Dermis blood vessel endothelial cell (primary cell): ENCODE measurements at regions not wholly inside any gene's neighbourhood (a gene's known extent, or its start where the extent isn't known, plus 50 kb on each side); places are given as distances from the start of the nearest gene placed in this dataset.
"Not testable (repeated sequence)": the region's sequence is repeated elsewhere in the genome, so short reads cannot be mapped to it uniquely, and the experiment has no call there.

Experiments used
- DNase-seq: peaks from one replicate; pipeline ENCODE4 v3.0.0; 2010

- no peak for DNase-seq
Observed at GRCh38 chr7:15049157-15049556, 146.6 kb upstream of the DGKB start.

- no peak for DNase-seq
Observed at GRCh38 chr7:15046861-15047260, 144.3 kb upstream of the DGKB start.

DNA sequence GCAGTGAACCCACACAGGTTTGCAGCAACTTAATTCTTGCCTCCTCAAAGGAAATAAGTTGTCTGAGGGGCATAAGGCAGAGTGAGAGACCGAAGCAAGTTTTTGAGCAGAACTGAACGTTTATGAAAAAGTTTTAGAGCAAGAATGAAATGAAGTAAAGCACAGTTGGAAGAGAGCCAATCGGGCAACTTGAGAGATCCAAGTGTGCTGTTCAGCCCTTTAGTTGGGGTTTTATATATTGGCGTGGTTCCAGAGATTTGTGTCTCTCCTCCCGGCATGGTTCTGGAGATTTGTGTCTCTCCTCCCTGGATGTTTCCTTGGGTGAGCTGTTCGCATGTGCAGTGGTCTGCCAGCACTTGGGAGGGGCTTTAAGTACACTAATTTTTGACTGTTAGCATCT is 141.4 kb upstream of the DGKB start:
- no peak for DNase-seq

GRCh38 chr7:15042285-15043065 is 139.9 kb upstream of the DGKB start:
- peak; percentile 5 for DNase-seq

GRCh38 chr7:15041226-15041625 is 138.7 kb upstream of the DGKB start:
- no peak for DNase-seq

DNA sequence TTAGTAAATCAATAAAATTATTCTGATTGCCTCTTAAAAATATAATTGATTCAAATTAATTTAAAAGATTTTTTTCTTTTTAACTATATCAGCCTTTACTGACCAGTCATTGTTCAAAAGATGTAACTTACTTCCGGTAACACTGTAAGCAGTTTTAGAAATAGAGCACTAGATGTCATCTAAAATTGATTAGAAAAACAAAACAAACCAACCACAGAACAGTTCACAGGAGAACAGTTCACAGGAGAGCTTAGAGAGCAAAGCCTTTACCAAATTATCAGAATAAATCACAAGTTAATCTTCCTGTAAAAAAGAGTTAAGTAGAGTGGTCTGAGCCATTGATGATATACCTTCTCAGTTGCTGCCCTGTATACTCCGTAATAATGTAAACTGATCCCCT is 133.3 kb upstream of the DGKB start:
- DNase-seq = no peak

DNA sequence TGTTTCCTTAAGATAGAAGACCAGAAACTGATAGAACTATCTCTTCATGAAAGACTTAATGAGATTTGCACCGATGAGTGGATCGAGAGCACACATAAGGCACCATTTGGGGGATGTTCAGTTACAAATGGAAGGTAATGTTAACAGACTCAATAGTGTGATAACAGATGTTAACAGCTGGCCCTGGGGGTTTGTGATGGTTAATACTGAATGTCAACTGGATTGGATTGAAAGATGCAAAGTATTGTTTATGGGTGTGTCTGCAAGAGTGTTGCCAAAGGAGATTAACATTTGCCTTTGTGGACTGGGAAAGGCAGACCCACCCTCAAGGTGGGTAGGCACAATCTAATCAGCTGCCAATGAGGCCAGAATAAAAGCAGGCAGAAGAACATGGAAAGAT is 130.5 kb upstream of the DGKB start:
- no peak for DNase-seq

GRCh38 chr7:15018981-15019380 is 116.4 kb upstream of the DGKB start:
- no peak for DNase-seq

DNA sequence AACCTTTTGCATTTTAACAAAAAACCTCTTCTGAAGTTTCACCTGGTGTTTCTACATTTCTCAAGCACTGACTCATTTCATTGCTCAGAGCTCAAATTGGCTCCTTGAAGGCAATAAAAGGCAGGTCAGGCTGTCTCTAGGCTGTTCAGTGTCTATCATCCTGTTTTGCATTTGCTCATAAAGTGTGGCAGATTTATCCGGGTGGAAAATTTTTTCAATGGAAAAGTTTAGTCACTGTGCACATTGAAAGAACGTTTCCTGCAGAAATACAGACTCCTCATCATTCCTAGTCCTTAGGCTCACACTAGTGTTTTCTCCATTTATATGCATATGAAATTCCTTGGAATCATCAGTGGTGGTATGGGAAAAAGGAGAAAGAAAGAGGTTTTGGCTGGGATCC is 114.2 kb upstream of the DGKB start:
- peak; percentile 46 for DNase-seq

- no peak for DNase-seq
Observed at GRCh38 chr7:15016315-15016667, 113.7 kb upstream of the DGKB start.

DNA sequence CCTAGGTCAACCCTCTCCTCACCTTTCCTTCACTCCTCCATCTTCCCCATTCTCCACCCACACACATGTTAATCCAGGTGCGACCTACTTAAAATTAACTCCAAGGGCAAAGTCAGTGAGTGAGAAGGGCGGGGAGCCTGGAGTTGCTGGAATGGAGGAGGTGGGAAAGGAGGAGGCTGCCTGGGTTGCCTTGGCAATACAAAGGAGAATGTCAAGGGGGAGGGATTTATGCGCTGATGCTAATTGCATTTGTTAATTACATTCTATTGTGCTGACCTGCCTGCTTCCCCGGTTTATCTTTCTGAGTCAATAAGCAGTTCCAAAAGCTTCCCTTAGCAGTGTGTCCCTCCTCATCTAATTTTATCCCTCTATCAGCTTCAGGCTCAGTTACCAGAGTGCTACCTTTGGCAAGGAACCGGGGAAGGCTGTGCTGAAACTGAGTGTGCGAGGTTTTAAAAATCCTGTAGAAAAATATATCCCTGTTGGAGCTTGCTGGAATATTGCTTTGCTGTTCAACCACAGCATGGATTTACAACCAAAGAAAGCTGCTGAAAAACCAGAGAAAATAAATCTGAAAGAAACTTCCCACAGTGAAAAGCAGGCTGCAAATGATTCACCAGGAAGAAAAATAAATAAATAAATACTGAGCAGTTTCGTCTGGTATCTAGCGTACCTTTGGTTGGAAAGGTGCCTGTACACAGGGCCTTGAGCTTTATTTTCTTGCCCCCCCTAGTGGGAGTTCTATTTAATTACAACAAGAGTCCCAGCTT is 113.2 kb upstream of the DGKB start:
- peak; percentile 82 for DNase-seq

- DNase-seq = no peak
Observed at GRCh38 chr7:15012135-15012534, 109.6 kb upstream of the DGKB start.

DNA sequence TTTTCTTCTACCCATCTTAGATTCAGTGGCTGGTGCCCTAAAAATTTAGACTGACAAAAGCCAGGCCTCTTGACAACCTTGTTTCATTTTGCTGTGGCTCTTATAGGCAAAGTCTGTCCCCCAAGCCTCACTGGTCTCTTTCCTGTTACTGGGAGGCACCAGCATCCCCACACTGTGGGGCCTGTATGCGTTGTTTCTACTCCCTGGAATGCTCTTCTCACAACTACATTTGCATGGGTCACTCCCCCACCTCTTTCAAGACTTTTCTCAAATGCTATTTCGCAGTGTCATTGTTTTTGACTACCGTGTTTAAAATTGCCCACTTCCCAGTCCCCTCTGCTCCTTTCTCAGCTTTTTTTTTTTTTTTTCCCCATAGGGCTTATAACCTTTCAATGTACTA is 108.7 kb upstream of the DGKB start:
- DNase-seq = no peak

DNA sequence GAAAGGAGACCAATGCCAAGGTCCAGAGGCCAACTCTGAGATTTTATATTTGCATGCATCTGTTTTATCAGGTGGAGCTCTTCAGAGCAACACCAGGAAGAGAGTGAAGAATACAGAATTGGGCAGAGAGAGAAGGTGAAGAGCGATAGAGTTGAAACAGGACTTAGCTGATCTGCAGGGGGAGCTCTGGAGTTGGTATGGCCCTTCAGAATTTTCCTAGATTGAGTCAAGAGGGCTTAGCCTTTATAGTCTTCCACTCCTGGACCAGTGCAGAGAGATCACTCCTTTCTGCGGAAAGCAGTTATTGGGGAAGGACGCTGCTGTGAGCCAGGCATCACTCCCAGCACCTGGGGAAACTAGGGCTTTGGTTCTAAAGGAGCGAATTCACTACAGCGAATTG is 105.0 kb upstream of the DGKB start:
- peak; percentile 31 for DNase-seq

GRCh38 chr7:15005672-15006071 is 103.1 kb upstream of the DGKB start:
- DNase-seq = no peak

- no peak for DNase-seq
Observed at GRCh38 chr7:15000157-15000556, 97.6 kb upstream of the DGKB start.

- DNase-seq = no peak
Observed at GRCh38 chr7:14999331-14999730, 96.8 kb upstream of the DGKB start.

DNA sequence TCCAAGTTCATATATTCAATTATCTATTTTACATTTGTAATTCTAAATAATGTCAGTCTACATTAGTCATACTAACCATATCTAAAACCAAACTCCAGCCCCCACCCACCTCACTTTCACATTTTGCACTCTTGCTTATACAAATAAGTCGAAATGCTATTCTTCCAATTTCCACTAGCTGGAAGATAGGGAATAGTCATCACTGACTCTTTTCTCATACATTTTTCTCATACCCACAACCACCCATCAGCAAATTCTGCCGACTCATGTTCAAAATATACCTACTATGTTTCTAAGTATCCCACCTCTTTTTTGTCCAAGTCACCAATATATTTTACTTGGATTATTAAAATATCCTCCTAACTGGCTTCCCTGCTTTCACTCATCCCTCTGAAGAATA is 93.2 kb upstream of the DGKB start:
- no peak for DNase-seq

GRCh38 chr7:14988941-14989340 is 86.4 kb upstream of the DGKB start:
- no peak for DNase-seq

GRCh38 chr7:14978687-14979086 is 76.1 kb upstream of the DGKB start:
- peak; percentile 41 for DNase-seq

GRCh38 chr7:14974688-14975087 is 72.1 kb upstream of the DGKB start:
- DNase-seq = no peak

GRCh38 chr7:14973712-14974428 is 71.3 kb upstream of the DGKB start:
- no peak for DNase-seq

DNA sequence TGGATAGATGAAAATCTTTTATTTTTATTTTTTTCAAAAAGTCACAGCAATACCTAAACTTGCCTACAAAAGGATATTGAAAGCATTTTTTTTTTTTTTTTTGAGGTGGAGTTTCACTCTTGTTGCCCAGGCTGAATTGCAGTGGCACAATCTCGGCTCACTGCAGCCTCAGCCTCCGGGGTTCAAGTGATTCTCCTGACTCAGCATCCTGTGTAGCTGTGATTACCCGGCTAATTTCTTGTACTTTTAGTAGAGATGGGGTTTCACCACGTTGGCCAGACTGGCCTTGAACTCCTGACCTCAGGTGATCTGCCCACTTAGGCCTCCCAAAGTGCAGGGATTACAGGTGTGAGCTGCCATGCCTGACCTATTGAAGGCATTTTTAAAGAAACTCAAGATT is 69.1 kb upstream of the DGKB start:
- DNase-seq = not testable (repeated sequence)

DNA sequence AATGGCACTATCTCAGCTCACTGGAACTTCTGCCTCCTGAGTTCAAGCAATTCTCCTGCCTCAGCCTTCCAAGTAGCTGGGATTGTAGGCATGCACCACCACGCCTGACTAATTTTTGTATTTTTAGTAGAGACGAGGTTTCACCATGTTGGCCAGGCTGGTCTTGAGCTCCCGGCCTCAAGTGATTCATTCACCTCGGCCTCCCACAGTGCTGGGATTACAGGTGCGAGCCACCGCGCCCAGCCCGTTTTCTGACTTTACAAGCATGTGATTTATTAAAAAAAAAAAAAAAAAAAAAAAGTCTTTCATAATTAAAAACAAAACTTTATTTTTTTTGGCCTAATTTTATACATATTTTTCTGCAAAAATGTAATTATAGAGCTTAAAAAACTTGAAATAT is 64.8 kb upstream of the DGKB start:
- DNase-seq = not testable (repeated sequence)
